ENCODE measurements at regions not wholly inside any gene's neighbourhood (a gene's known extent, or its start where the extent isn't known, plus 50 kb on each side); places are given as distances from the start of the nearest gene placed in this dataset.

- TF ChIP-seq EZH2 (IDR thresholded peaks at IDR 0.05) (no peak), POLR2AphosphoS5 (IDR thresholded peaks at IDR 0.05; ENCODE audit: borderline replicate concordance, low read depth, low read length) (no peak)
Observed at GRCh38 chr2:157053876-157054275, 203.6 kb upstream of the GALNT5 start.

Measured in SK-N-MC (cell line).